Suprapubic skin (tissue), 4 donors: ENCODE measurements at regions not wholly inside any gene's neighbourhood (a gene's known extent, or its start where the extent isn't known, plus 50 kb on each side); places are given as distances from the start of the nearest gene placed in this dataset.

Experiments
- CTCF ChIP-seq, 2 donors: fragments of 200-600 bp in 1 of 2; fragments of 450-650 bp in 1 of 2; sonication (generic) in 1 of 2; IDR thresholded peaks; one replicate each; pipeline ENCODE4 v1.5.1; 2016 to 2019; ENCODE audit warnings: antibody characterized with exemption in 2 of 2, mild to moderate bottlenecking in 1 of 2, moderate library complexity in 1 of 2
- EP300 ChIP-seq: sonication (generic); formaldehyde crosslinking; IDR thresholded peaks from one replicate; pipeline ENCODE4 v1.6.1; 2017; ENCODE audit warnings: antibody characterized with exemption
- POLR2A ChIP-seq, 2 donors: fragments of 450-650 bp; IDR thresholded peaks; one replicate each; pipeline ENCODE4 v1.6.1; 2017; ENCODE audit warnings: antibody characterized with exemption in 2 of 2, mild to moderate bottlenecking in 2 of 2, moderate library complexity in 2 of 2
- POLR2AphosphoS5 ChIP-seq, 3 donors: sonication (generic); formaldehyde crosslinking; IDR thresholded peaks; one replicate each; pipeline ENCODE4 v1.6.1; 2017; ENCODE audit warnings: antibody characterized with exemption in 3 of 3

GRCh38 chr14:39859314-39859713, 427.1 kb upstream of the FBXO33 start:
- TF ChIP-seq CTCF (IDR thresholded peaks at IDR 0.05) (no peak), POLR2A (IDR thresholded peaks at IDR 0.05) (no peak), POLR2AphosphoS5 (IDR thresholded peaks at IDR 0.05) (no peak), EP300 (no peak)
